Breast epithelium (tissue), 4 donors: ENCODE measurements at regions not wholly inside any gene's neighbourhood (a gene's known extent, or its start where the extent isn't known, plus 50 kb on each side); places are given as distances from the start of the nearest gene placed in this dataset.
"Not testable (repeated sequence)": the region's sequence is repeated elsewhere in the genome, so short reads cannot be mapped to it uniquely, and the experiment has no call there.

ENCODE experiments used
- DNase-seq, 2 donors: peaks; one replicate each; pipeline ENCODE4 v3.0.0-alpha.2; 2019; ENCODE audit warnings: low spot score in 2 of 2
- H3K27ac ChIP-seq, 2 donors: fragments of 200-600 bp; sonication (generic) in 1 of 2; one replicate each; pipeline ENCODE4 v1.5.1; 2016 to 2019; ENCODE audit warnings: mild to moderate bottlenecking in 1 of 2
- H3K27me3 ChIP-seq, 2 donors: fragments of 200-600 bp; sonication (generic) in 1 of 2; one replicate each; pipeline versions ENCODE4 v1.5.1 to v1.6.0; 2017 to 2019; ENCODE audit warnings: control low read depth in 1 of 2, mild to moderate bottlenecking in 1 of 2
- H3K36me3 ChIP-seq: fragments of 200-600 bp; one replicate; pipeline ENCODE4 v1.5.1; 2019
- H3K4me1 ChIP-seq, 2 donors: fragments of 200-600 bp; sonication (generic); one replicate each; pipeline ENCODE4 v1.5.1; 2016 to 2019; ENCODE audit warnings: control low read depth in 1 of 2
- H3K4me3 ChIP-seq, 3 donors: fragments of 200-600 bp; sonication (generic); 1 replicate in 2 of 3; 2 replicates in 1 of 3; pipeline ENCODE4 v1.5.1; 2016 to 2019; ENCODE audit warnings: mild to moderate bottlenecking in 3 of 3, moderate library complexity in 2 of 3
- H3K9me3 ChIP-seq, 2 donors: fragments of 200-600 bp; sonication (generic) in 1 of 2; one replicate each; pipeline ENCODE4 v1.5.1; 2016 to 2019; ENCODE audit warnings: control low read depth in 1 of 2
- POLR2A ChIP-seq: fragments of 450-650 bp; IDR thresholded peaks from one replicate; pipeline ENCODE4 v1.6.1; 2016; ENCODE audit warnings: antibody characterized with exemption, mild to moderate bottlenecking, moderate library complexity
- POLR2AphosphoS5 ChIP-seq, 3 donors: sonication (generic); formaldehyde crosslinking; IDR thresholded peaks; one replicate each; pipeline ENCODE4 v1.6.1; 2017; ENCODE audit warnings: antibody characterized with exemption in 3 of 3
- intact Hi-C: fragments of 100-400 bp; cut with DNase I; formaldehyde crosslinking; loops from one replicate; pipeline ENCODE4 v1.15.1; 2023; ENCODE audit warnings: low total_unique reads
- TF ChIP-seq, protein P1 (sequence below), 3 donors: fragments of 450-650 bp; IDR thresholded peaks; one replicate each; pipeline ENCODE4 v1.5.1; 2016 to 2017; ENCODE audit warnings: antibody characterized with exemption in 3 of 3, mild to moderate bottlenecking in 3 of 3, moderate library complexity in 3 of 3

DNA sequence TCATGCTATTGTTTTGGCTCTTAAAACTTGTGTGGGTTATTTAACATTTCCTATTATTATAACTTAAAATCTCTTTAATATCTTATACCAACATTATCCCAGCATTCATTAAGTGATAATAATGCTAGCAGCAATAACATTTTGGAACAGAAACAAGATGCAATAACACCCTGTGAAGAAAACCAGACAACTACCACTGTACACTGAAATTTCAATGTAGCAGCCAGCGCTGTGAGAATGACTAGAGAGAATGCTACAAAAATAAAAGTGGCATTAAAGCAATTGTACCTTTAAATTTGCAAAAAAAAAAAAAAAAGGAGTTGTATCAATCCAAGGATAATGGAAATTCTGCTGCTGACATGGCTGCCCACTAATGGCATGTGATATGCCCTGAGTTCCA is 269.9 kb downstream of the TTC32 start:
- Histone ChIP-seq H3K4me3 (no peak overlapping the region), H3K27ac (no peak overlapping the region), H3K27me3 (no peaks in the 10 kb centered on the region), H3K4me1 (no peaks in the 10 kb centered on the region), H3K36me3 (no peaks in the 10 kb centered on the region), H3K9me3 (peaks cover 0 to 6% of the 10 kb centered on the region in 2 donors)
- TF ChIP-seq POLR2A (no peak), POLR2AphosphoS5 (IDR thresholded peaks at IDR 0.05) (no peak)
- TF ChIP-seq, protein P1, sequence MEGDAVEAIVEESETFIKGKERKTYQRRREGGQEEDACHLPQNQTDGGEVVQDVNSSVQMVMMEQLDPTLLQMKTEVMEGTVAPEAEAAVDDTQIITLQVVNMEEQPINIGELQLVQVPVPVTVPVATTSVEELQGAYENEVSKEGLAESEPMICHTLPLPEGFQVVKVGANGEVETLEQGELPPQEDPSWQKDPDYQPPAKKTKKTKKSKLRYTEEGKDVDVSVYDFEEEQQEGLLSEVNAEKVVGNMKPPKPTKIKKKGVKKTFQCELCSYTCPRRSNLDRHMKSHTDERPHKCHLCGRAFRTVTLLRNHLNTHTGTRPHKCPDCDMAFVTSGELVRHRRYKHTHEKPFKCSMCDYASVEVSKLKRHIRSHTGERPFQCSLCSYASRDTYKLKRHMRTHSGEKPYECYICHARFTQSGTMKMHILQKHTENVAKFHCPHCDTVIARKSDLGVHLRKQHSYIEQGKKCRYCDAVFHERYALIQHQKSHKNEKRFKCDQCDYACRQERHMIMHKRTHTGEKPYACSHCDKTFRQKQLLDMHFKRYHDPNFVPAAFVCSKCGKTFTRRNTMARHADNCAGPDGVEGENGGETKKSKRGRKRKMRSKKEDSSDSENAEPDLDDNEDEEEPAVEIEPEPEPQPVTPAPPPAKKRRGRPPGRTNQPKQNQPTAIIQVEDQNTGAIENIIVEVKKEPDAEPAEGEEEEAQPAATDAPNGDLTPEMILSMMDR (IDR thresholded peaks at IDR 0.05) = no peak
- no peak for DNase-seq
- intact Hi-C loops = no loop called here

DNA sequence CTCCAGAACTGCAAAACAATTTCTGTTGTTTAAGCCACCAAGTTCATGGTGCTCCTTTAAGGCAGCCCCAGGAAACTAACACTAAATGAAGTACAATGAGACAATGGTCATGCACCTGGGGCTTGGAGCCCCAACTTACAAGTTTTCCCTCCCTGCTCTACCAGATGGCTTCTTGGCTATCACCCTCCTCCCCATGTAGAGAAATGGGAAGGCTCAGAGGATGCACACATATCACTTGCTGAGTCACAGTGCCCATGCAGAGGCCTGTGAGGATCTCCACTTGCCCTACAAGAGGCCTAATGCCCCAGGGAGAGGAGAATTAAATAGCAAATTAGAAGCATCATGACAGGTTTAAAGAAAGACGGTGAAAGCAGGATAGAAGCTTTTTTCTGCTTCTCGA is 270.9 kb downstream of the TTC32 start:
- no peak for TF ChIP-seq POLR2A
- no peak for TF ChIP-seq POLR2AphosphoS5 (IDR thresholded peaks at IDR 0.05)
- TF ChIP-seq, protein P1 (IDR thresholded peaks at IDR 0.05) = no peak
- DNase-seq = no peak
- Histone ChIP-seq H3K4me1 (no peaks in the 10 kb centered on the region), H3K27ac (no peak overlapping the region), H3K4me3 (no peak overlapping the region), H3K27me3 (no peaks in the 10 kb centered on the region), H3K9me3 (peaks cover 4 to 6% of the 10 kb centered on the region in 2 donors), H3K36me3 (no peaks in the 10 kb centered on the region)
- intact Hi-C loops = no loop called here

DNA sequence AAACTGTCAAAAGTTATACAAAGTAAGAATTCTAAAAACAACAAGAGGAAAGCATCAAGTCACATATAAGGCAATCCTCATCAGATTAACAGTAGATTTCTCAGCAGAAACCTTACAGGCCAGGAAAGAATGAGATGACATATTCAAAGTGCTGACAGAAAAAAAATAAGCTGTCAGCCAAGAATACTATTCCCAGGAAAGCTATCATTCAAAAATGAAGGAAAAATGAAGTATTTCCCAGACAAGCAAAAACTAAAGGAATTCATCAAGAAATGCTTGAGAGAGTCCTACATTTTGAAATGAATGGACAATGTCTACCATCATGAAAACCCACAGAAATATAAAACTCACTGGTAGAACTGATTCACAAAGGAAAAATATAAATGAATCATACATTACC is 268.9 kb upstream of the OSR1 start:
- Histone ChIP-seq H3K4me3 (no peak overlapping the region), H3K27ac (no peak overlapping the region), H3K36me3 (no peaks in the 10 kb centered on the region), H3K4me1 (no peaks in the 10 kb centered on the region), H3K27me3 (no peaks in the 10 kb centered on the region), H3K9me3 (peaks cover 4 to 6% of the 10 kb centered on the region in 2 donors)
- intact Hi-C loops = loop anchor here (2.0 kb wide), 1 partner anchor 63 kb away; no protein-coding TSS in a partner anchor
- DNase-seq = no peak
- TF ChIP-seq POLR2AphosphoS5 (IDR thresholded peaks at IDR 0.05) (no peak), POLR2A (no peak)
- TF ChIP-seq, protein P1 (IDR thresholded peaks at IDR 0.05) = no peak

DNA sequence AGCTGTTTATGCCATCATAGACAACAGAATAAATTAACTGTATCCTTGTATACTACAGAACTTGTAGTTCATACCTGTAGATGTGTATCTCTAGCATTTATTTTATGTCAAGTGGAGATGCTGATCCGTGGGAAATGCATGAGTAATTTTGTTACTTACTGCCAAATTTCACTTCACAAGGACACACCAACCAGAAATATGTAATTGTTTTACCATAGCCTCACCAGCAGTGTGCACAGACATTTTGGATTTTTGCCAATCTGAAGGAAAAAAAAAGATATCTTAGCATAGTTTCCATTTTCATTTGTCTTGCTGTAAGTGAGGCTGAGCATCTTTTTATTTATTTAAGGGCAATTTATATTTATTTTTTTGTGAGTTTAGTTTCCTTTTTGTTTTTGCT is 265.1 kb upstream of the OSR1 start:
- no peak overlapping the region for H3K27ac ChIP-seq
- intact Hi-C loops = loop anchor here (5.0 kb wide), 1 partner anchor 601 kb away; no protein-coding TSS in a partner anchor
- H3K9me3 ChIP-seq = peaks cover 4 to 15% of the 10 kb centered on the region in 2 donors
- H3K27me3 ChIP-seq = no peaks in the 10 kb centered on the region
- DNase-seq = no peak
- no peak for TF ChIP-seq POLR2AphosphoS5 (IDR thresholded peaks at IDR 0.05)
- TF ChIP-seq POLR2A = no peak
- TF ChIP-seq, protein P1 (IDR thresholded peaks at IDR 0.05) = no peak
- no peak overlapping the region for H3K4me3 ChIP-seq
- H3K36me3 ChIP-seq = no peaks in the 10 kb centered on the region
- no peaks in the 10 kb centered on the region for H3K4me1 ChIP-seq

DNA sequence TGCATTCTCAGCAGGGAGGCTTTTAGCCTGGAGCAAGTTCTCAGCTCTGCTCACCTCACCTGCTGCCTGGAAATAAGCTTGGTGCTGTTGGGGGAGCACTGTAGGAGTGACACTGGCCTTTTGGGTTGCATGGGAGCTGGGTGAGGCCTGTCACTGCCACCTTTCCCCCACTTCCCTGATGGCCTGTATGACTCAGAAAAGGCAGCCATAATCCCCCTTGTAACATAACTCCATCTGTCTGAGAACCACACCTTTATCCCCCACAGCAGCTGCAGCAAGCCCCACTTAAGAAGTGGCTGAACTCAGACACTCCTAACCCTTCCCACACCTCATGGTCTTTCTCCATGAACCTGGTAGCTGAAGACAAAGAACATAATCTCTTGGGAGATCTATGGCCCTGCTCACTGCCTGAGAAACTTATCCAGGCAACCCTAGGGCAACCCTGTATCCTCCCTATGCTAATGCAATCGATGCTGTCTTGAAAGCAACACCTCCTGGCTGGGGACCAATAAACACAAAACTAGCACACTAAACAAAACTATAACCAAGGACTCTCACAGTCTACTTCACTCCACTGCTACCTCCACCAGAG is 258.9 kb upstream of the OSR1 start:
- DNase-seq = no peak
- TF ChIP-seq, protein P1 (IDR thresholded peaks at IDR 0.05) = no peak
- no peak for TF ChIP-seq POLR2A
- TF ChIP-seq POLR2AphosphoS5 (IDR thresholded peaks at IDR 0.05) = no peak
- intact Hi-C loops = no loop called here

DNA sequence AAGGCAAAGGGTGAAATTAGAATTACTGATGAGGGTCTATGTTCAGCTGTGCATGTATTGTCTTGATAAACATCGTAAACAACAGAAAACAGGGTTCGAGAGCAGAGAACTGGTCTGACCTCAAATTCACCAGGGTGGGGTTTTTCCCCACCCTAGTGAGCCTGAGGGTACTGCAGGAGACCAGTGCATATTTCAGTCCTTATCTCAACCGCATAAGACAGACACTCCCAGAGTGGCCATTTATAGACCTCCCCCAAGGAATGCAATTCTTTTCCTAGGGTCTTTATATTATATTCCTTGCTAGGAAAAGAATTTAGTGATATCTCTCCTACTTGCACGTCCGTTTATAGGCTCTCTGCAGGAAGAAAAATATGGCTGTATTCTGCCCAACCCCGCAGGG is 257.0 kb upstream of the OSR1 start:
- H3K27me3 ChIP-seq, intact Hi-C loops, H3K36me3 ChIP-seq, DNase-seq, H3K4me3 ChIP-seq, H3K4me1 ChIP-seq, H3K27ac ChIP-seq: not testable (repeated sequence)
- H3K9me3 ChIP-seq = peaks cover 18 to 22% of the 10 kb centered on the region in 2 donors

More for the DNA sequence above, 258.9 kb upstream of the OSR1 start:
- no peaks in the 10 kb centered on the region for H3K27me3 ChIP-seq
- H3K27ac ChIP-seq = no peak overlapping the region
- H3K9me3 ChIP-seq = peaks cover 18 to 22% of the 10 kb centered on the region in 2 donors
- no peaks in the 10 kb centered on the region for H3K4me1 ChIP-seq
- no peak overlapping the region for H3K4me3 ChIP-seq
- no peaks in the 10 kb centered on the region for H3K36me3 ChIP-seq
